GM18907 (cell line): ENCODE measurements at regions not wholly inside any gene's neighbourhood (a gene's known extent, or its start where the extent isn't known, plus 50 kb on each side); places are given as distances from the start of the nearest gene placed in this dataset.

Experiments
- ATAC-seq: cut with Tn5 transposase; IDR thresholded peaks from one replicate; pipeline ENCODE4 v1.9.1; 2021; ENCODE audit warnings: mild to moderate bottlenecking, moderate library complexity; ENCODE audit not compliant: unreplicated experiment

- no peak for ATAC-seq
These were observed 91.2 kb upstream of the MYOCD start for GRCh38 chr17:12574525-12574924.

GRCh38 chr17:12575641-12576040, 90.0 kb upstream of the MYOCD start:
- ATAC-seq, result no peak

- no peak for ATAC-seq
These were observed 86.4 kb upstream of the MYOCD start for GRCh38 chr17:12579288-12579687.

GRCh38 chr17:12580640-12581039, 85.0 kb upstream of the MYOCD start:
- ATAC-seq, result no peak

- no peak for ATAC-seq
These were observed 81.0 kb upstream of the MYOCD start for GRCh38 chr17:12584727-12585126.

- ATAC-seq, result no peak
These were observed 77.2 kb upstream of the MYOCD start for GRCh38 chr17:12588531-12588930.

GRCh38 chr17:12590417-12590816, 75.3 kb upstream of the MYOCD start:
- no peak for ATAC-seq

GRCh38 chr17:12591021-12591735, 74.5 kb upstream of the MYOCD start:
- ATAC-seq, result no peak

- ATAC-seq, result no peak
These were observed 72.7 kb upstream of the MYOCD start for GRCh38 chr17:12592941-12593340.

- no peak for ATAC-seq
These were observed 68.7 kb upstream of the MYOCD start for GRCh38 chr17:12596961-12597360.

GRCh38 chr17:12597895-12598294, 67.8 kb upstream of the MYOCD start:
- no peak for ATAC-seq

- ATAC-seq, result no peak
These were observed 66.3 kb upstream of the MYOCD start for GRCh38 chr17:12599186-12599920.

GRCh38 chr17:12600349-12600748, 65.3 kb upstream of the MYOCD start:
- no peak for ATAC-seq

- no peak for ATAC-seq
These were observed 62.1 kb upstream of the MYOCD start for GRCh38 chr17:12603566-12603965.

- no peak for ATAC-seq
These were observed 60.5 kb upstream of the MYOCD start for GRCh38 chr17:12605222-12605621.

- ATAC-seq, result no peak
These were observed 52.1 kb upstream of the MYOCD start for GRCh38 chr17:12613566-12613965.
